HEK293T (cell line): ENCODE measurements at regions not wholly inside any gene's neighbourhood (a gene's known extent, or its start where the extent isn't known, plus 50 kb on each side); places are given as distances from the start of the nearest gene placed in this dataset.

ENCODE experiments used
- FOXA1 ChIP-seq: fragments of 450-650 bp; IDR thresholded peaks from 2 replicates; pipeline ENCODE4 v1.6.1; 2016; ENCODE audit warnings: mild to moderate bottlenecking
- FOXK2 ChIP-seq: fragments of 450-650 bp; IDR thresholded peaks from 2 replicates; pipeline ENCODE4 v1.6.1; 2016; ENCODE audit warnings: mild to moderate bottlenecking
- FOXM1 ChIP-seq: fragments of 450-650 bp; IDR thresholded peaks from 2 replicates; pipeline ENCODE4 v1.6.1; 2017; ENCODE audit warnings: mild to moderate bottlenecking, borderline replicate concordance
- HDGF ChIP-seq: fragments of 450-650 bp; IDR thresholded peaks from 2 replicates; pipeline ENCODE4 v1.6.1; 2017; ENCODE audit warnings: antibody characterized with exemption, borderline replicate concordance
- LEF1 ChIP-seq: fragments of 450-650 bp; IDR thresholded peaks from 2 replicates; pipeline ENCODE4 v1.6.1; 2017; ENCODE audit warnings: mild to moderate bottlenecking, borderline replicate concordance
- SP1 ChIP-seq: fragments of 450-650 bp; IDR thresholded peaks from 2 replicates; pipeline ENCODE4 v1.6.1; 2017
- SUZ12 ChIP-seq: fragments of 450-650 bp; IDR thresholded peaks from 2 replicates; pipeline ENCODE4 v1.6.1; 2016; ENCODE audit warnings: mild to moderate bottlenecking
- TARDBP ChIP-seq: fragments of 450-650 bp; IDR thresholded peaks from 2 replicates; pipeline ENCODE4 v1.6.1; 2016
- ZNF384 ChIP-seq: fragments of 450-650 bp; IDR thresholded peaks from 2 replicates; pipeline ENCODE4 v1.6.1; 2016
- TF ChIP-seq, protein P1 (sequence below): fragments of 450-650 bp; IDR thresholded peaks from 2 replicates; pipeline ENCODE4 v1.6.1; 2016

DNA sequence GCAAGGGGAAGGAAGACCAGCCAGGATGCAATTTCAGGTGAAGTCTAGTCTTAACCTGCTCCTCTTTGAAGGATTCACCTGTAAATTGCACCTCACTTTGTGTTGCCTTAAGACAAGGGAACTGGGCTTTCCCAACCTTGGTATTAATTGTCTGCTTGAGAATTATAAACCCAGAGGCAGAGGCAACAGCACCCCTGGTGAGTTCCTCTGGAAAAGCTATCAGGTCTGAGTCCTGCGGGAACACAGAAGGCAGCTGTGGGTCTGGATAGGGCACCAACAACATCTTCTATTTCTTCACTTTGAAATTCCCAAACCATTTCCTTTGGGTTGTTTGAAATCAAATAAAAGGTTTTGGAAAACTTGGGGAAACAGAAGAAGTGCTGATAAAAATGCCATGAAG is 109.2 kb upstream of the NPY2R start:
- TF ChIP-seq LEF1, result no peak
- TF ChIP-seq FOXA1, result no peak
- TF ChIP-seq HDGF, result no peak
- TF ChIP-seq FOXM1, result no peak
- TF ChIP-seq SUZ12, result no peak
- TF ChIP-seq FOXK2, result no peak
- TF ChIP-seq TARDBP, result no peak
- no peak for TF ChIP-seq SP1
- TF ChIP-seq, protein P1, sequence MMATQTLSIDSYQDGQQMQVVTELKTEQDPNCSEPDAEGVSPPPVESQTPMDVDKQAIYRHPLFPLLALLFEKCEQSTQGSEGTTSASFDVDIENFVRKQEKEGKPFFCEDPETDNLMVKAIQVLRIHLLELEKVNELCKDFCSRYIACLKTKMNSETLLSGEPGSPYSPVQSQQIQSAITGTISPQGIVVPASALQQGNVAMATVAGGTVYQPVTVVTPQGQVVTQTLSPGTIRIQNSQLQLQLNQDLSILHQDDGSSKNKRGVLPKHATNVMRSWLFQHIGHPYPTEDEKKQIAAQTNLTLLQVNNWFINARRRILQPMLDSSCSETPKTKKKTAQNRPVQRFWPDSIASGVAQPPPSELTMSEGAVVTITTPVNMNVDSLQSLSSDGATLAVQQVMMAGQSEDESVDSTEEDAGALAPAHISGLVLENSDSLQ, result no peak
- TF ChIP-seq ZNF384, result no peak
